ENCODE measurements at regions not wholly inside any gene's neighbourhood (a gene's known extent, or its start where the extent isn't known, plus 50 kb on each side); places are given as distances from the start of the nearest gene placed in this dataset.

DNA sequence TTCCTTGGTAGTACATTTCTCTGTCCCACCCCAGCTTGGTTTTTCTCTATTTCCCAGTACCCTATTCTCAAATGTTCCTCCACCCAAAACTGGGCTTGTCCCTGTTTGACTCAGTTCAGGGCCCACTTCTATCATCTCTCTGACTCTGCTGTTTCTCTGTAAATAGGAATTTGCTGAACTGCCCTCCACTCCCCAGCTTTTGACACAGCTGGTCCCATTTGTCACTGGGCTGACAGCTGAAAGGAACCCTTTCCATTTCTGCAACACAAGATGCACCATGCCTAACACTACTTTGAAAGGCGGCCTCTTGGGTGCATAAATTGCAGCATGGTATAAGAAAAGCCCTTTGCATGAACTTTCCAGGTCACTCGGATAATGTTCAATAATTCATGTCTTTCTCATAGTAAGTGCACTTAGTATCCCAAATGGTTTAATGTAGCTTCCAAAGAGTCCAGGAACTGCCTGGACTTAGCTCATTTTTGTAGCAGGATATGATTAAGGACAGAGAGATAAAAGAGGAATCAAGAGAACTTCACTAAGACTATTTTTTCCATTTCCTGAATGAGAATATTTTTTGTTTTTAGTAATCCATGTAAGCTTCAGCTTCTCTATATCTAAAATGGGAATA, 256.7 kb downstream of the CDH11 start:
- H3K4me3 ChIP-seq (ENCODE audit: low read length), result no peak overlapping the region
- H3K27me3 ChIP-seq (ENCODE audit: control insufficient read depth, insufficient read depth, low read length), result no peaks in the 10 kb centered on the region
- no peaks in the 10 kb centered on the region for H3K4me1 ChIP-seq (ENCODE audit: control insufficient read depth, low read depth, low read length)
- H3K9ac ChIP-seq (ENCODE audit: low read length), result no peak overlapping the region
- H3K36me3 ChIP-seq (ENCODE audit: control insufficient read depth, low read depth, low read length), result no peaks in the 10 kb centered on the region
- H3K9me3 ChIP-seq (ENCODE audit: control insufficient read depth, low read depth, low read length), result no peaks in the 10 kb centered on the region
- H3K27ac ChIP-seq (ENCODE audit: low read length), result no peak overlapping the region

DNA sequence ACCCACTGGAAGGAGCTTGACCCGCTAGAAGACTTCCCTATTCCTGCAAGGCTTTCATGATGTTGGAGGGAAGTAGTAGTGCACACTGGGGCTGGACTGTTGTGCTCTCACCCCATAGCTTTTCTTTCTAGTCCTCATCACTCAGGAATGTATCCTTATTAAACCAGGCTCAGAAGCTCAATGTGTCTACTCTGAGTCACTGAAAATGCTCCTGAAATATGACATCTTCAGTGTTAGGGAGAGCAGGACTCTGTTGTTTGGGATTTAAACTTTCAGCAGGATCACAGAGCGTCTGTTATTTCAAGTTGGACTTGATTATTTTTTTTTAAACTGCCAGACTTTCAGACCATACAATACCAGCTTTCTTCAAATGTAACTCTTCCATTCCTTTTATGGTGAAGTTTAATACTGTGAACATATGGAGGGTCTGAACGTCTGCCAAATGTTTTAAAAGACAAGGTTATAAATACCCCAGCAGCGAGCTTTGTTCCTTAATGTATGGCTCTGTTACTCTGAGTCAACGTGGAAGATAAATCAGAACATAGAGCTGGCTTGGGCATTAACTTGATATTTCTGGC, 257.5 kb downstream of the CDH11 start:
- Histone ChIP-seq H3K4me3 (ENCODE audit: low read length) (no peak overlapping the region), H3K36me3 (ENCODE audit: control insufficient read depth, low read depth, low read length) (no peaks in the 10 kb centered on the region), H3K9ac (ENCODE audit: low read length) (no peak overlapping the region), H3K27me3 (ENCODE audit: control insufficient read depth, insufficient read depth, low read length) (no peaks in the 10 kb centered on the region), H3K9me3 (ENCODE audit: control insufficient read depth, low read depth, low read length) (no peaks in the 10 kb centered on the region), H3K27ac (ENCODE audit: low read length) (no peak overlapping the region), H3K4me1 (ENCODE audit: control insufficient read depth, low read depth, low read length) (no peaks in the 10 kb centered on the region)

DNA sequence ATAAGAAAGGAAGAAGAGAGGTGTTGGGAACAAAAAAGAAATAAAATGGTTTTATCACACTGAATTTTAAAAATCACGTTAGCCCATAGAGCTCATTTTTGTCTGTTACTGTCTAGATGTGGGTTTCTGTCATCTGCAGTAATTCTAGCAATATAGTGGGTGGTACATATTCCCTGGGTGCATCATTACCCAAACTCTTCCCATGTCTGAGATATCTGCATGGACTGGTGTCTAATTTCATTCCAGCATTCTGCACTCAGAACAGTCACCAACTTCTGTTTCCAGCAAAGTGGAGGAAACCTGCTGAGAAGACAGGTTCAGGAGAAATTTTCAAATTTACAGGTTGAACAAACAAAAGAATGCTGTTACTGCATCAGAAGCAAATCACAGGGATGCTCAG, 263.8 kb downstream of the CDH11 start:
- Histone ChIP-seq H3K27ac (ENCODE audit: low read length) (no peak overlapping the region), H3K36me3 (ENCODE audit: control insufficient read depth, low read depth, low read length) (no peaks in the 10 kb centered on the region), H3K4me1 (ENCODE audit: control insufficient read depth, low read depth, low read length) (no peaks in the 10 kb centered on the region), H3K27me3 (ENCODE audit: control insufficient read depth, insufficient read depth, low read length) (no peaks in the 10 kb centered on the region), H3K9ac (ENCODE audit: low read length) (no peak overlapping the region), H3K9me3 (ENCODE audit: control insufficient read depth, low read depth, low read length) (no peaks in the 10 kb centered on the region), H3K4me3 (ENCODE audit: low read length) (no peak overlapping the region)

DNA sequence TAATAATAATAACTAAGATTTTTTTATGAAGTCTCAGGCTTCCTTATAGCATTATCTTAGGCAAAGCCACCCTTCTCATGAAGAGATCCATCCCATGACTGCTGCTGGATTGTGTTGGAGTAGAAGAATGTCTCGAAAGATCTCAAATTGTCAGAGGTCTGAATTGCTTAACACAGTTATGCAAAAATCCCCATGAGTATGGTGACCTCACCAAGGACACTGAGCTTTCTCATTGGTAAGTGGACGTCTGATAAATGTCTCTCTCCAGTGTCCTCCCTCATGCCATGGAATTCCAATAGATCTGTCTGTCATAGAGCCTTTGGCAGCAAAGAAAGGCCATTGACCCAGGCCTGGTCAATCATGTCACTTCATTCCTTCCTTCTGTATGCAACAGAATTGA, 264.5 kb downstream of the CDH11 start:
- H3K27ac ChIP-seq (ENCODE audit: low read length), result no peak overlapping the region
- H3K36me3 ChIP-seq (ENCODE audit: control insufficient read depth, low read depth, low read length), result no peaks in the 10 kb centered on the region
- no peak overlapping the region for H3K4me3 ChIP-seq (ENCODE audit: low read length)
- H3K9ac ChIP-seq (ENCODE audit: low read length), result no peak overlapping the region
- H3K27me3 ChIP-seq (ENCODE audit: control insufficient read depth, insufficient read depth, low read length), result no peaks in the 10 kb centered on the region
- no peaks in the 10 kb centered on the region for H3K9me3 ChIP-seq (ENCODE audit: control insufficient read depth, low read depth, low read length)
- H3K4me1 ChIP-seq (ENCODE audit: control insufficient read depth, low read depth, low read length), result no peaks in the 10 kb centered on the region

DNA sequence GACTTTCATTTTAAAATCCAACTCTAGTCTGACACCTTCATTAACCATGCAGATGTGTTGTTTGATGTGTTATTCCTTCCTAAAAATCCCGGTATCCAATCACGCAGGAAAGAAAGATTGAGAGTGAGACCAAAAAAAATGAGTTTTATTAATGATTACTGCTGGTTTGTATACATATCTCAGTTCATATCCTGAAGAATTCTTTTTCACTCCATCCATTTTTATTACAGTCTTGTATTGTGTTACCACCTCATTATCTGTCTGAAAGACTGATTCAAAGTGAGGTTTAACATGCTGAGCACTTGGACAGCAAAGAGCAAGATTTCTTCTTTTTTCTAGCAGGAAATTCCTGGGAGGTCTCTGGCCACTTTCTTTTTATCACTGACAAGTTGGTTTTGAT, 268.3 kb downstream of the CDH11 start:
- H3K27me3 ChIP-seq (ENCODE audit: control insufficient read depth, insufficient read depth, low read length), result no peaks in the 10 kb centered on the region
- H3K4me1 ChIP-seq (ENCODE audit: control insufficient read depth, low read depth, low read length), result no peaks in the 10 kb centered on the region
- no peaks in the 10 kb centered on the region for H3K9me3 ChIP-seq (ENCODE audit: control insufficient read depth, low read depth, low read length)
- H3K9ac ChIP-seq (ENCODE audit: low read length), result no peak overlapping the region
- H3K4me3 ChIP-seq (ENCODE audit: low read length), result no peak overlapping the region
- no peak overlapping the region for H3K27ac ChIP-seq (ENCODE audit: low read length)
- H3K36me3 ChIP-seq (ENCODE audit: control insufficient read depth, low read depth, low read length), result no peaks in the 10 kb centered on the region

DNA sequence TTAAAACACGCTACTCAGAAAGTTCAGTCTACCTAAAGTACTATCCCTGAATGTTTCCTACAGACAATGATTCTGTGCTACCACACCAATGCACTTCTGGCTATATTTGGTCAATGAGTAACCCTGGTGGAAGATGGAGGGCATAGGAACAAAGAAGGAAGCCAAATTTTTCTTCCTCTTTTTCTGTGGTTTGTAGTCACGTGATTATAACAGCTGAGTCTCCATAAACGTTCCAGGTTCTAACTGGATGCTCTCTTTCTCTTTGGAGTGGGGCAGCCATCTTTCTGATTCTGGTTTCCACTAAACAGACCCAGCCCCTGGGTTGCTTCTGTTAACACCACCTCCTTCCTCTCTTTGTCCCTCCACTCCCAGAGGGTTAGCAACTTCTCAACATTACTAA, 274.9 kb downstream of the CDH11 start:
- Histone ChIP-seq H3K4me1 (ENCODE audit: control insufficient read depth, low read depth, low read length) (no peaks in the 10 kb centered on the region), H3K9me3 (ENCODE audit: control insufficient read depth, low read depth, low read length) (no peaks in the 10 kb centered on the region), H3K4me3 (ENCODE audit: low read length) (no peak overlapping the region), H3K9ac (ENCODE audit: low read length) (no peak overlapping the region), H3K27me3 (ENCODE audit: control insufficient read depth, insufficient read depth, low read length) (no peaks in the 10 kb centered on the region), H3K36me3 (ENCODE audit: control insufficient read depth, low read depth, low read length) (no peaks in the 10 kb centered on the region), H3K27ac (ENCODE audit: low read length) (no peak overlapping the region)

DNA sequence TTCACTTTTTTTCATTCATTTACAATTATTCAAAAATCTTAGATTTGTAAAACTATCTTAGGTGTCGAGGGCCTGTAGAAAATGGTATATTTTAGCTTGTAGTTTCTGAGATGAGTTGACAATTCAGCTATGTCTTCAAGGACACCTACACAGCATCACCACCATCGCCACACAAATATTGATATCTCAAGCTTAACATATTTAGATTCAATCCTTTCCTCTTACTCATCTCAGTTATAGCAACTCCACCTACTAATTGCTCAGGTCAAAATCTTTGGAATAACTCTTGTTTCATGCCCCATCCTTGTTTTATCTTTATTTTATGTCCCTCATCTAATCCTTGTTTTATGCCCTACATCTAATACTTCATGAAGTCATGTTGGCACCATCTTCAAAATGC, 276.8 kb downstream of the CDH11 start:
- H3K9ac ChIP-seq (ENCODE audit: low read length), result no peak overlapping the region
- no peak overlapping the region for H3K4me3 ChIP-seq (ENCODE audit: low read length)
- no peaks in the 10 kb centered on the region for H3K9me3 ChIP-seq (ENCODE audit: control insufficient read depth, low read depth, low read length)
- H3K27ac ChIP-seq (ENCODE audit: low read length), result no peak overlapping the region
- no peaks in the 10 kb centered on the region for H3K27me3 ChIP-seq (ENCODE audit: control insufficient read depth, insufficient read depth, low read length)
- H3K36me3 ChIP-seq (ENCODE audit: control insufficient read depth, low read depth, low read length), result no peaks in the 10 kb centered on the region
- H3K4me1 ChIP-seq (ENCODE audit: control insufficient read depth, low read depth, low read length), result no peaks in the 10 kb centered on the region

DNA sequence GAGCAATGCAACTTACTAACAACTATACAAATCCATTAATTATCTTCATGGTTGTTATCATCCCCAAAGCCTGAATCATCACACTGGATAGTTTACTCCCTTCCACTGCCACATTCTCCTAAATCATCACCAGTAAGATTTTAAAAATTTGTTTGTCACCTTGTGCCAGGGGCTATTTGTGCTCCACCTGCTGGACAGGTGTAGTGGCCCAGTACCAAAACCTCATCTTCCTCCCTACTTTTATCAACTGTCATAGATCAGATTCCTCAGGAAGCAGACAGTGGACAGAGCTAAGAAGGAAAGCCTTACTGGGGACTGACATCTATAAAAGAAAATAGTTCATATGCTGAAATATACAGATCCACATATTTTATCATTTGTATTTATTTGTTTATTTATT, 280.4 kb downstream of the CDH11 start:
- no peaks in the 10 kb centered on the region for H3K36me3 ChIP-seq (ENCODE audit: control insufficient read depth, low read depth, low read length)
- H3K4me3 ChIP-seq (ENCODE audit: low read length), result no peak overlapping the region
- H3K27ac ChIP-seq (ENCODE audit: low read length), result no peak overlapping the region
- H3K4me1 ChIP-seq (ENCODE audit: control insufficient read depth, low read depth, low read length), result no peaks in the 10 kb centered on the region
- H3K9me3 ChIP-seq (ENCODE audit: control insufficient read depth, low read depth, low read length), result no peaks in the 10 kb centered on the region
- no peaks in the 10 kb centered on the region for H3K27me3 ChIP-seq (ENCODE audit: control insufficient read depth, insufficient read depth, low read length)
- H3K9ac ChIP-seq (ENCODE audit: low read length), result no peak overlapping the region

DNA sequence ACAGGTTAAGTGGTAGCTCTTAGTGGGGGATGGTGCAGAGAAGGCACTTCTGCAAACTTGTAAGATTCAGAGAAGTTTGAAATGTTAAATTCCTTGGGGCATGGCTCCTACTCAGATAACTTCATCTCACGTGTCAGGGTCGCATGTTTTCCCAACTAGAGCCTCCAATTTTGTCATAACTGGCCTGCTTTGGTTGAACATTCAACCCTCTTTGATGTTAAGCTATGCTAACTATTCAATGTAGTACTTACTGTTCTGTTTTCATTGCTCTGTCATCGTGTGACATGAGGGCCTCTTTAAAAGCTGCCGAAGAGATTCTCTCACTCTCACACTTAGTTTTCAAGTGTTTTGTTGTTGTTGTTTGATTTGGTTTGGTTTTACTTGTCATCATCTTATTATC, 280.8 kb downstream of the CDH11 start:
- Histone ChIP-seq H3K9me3 (ENCODE audit: control insufficient read depth, low read depth, low read length) (no peaks in the 10 kb centered on the region), H3K4me1 (ENCODE audit: control insufficient read depth, low read depth, low read length) (no peaks in the 10 kb centered on the region), H3K4me3 (ENCODE audit: low read length) (no peak overlapping the region), H3K27ac (ENCODE audit: low read length) (no peak overlapping the region), H3K9ac (ENCODE audit: low read length) (no peak overlapping the region), H3K27me3 (ENCODE audit: control insufficient read depth, insufficient read depth, low read length) (no peaks in the 10 kb centered on the region), H3K36me3 (ENCODE audit: control insufficient read depth, low read depth, low read length) (no peaks in the 10 kb centered on the region)

DNA sequence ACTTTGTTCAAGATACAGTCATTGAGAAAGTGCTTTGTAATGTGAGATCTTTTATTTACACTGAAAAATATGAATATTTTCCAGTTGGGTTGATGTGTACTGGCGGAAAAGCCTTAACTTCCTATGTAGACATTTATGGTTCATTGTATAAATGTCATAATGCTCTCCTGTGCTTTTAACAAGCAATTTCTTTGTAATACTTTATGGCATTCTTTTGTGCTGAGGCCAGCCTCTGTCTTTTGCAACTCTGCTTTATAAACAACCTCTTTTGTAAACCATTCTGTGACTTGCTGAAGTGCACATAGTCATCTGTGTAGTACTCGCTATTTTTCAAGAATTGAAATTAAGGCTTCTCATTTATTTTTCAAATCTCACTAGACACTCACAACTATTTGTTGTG, 291.2 kb downstream of the CDH11 start:
- Histone ChIP-seq H3K27ac (ENCODE audit: low read length) (no peak overlapping the region), H3K36me3 (ENCODE audit: control insufficient read depth, low read depth, low read length) (no peaks in the 10 kb centered on the region), H3K9ac (ENCODE audit: low read length) (no peak overlapping the region), H3K4me3 (ENCODE audit: low read length) (no peak overlapping the region), H3K27me3 (ENCODE audit: control insufficient read depth, insufficient read depth, low read length) (no peaks in the 10 kb centered on the region), H3K4me1 (ENCODE audit: control insufficient read depth, low read depth, low read length) (no peaks in the 10 kb centered on the region), H3K9me3 (ENCODE audit: control insufficient read depth, low read depth, low read length) (peaks cover 13% of the 10 kb centered on the region)

DNA sequence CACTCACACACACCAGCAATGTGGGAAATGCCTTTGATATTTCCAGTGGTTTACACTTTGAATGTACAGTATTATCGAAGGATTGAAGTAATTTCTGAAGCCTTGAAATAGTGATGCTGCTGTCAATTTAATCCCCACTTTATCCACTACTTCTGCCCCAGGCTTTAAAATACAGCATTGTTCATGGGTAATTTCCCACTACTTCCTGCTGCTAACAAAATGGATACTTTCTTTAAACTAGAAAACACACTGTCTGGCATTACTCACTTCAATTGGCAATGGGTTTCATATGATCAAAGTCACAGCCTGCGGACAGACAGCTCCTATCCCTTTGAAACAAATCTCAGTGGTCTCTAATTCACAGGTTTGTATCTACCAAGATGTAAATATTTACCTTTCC, 292.2 kb downstream of the CDH11 start:
- no peak overlapping the region for H3K9ac ChIP-seq (ENCODE audit: low read length)
- no peak overlapping the region for H3K27ac ChIP-seq (ENCODE audit: low read length)
- H3K27me3 ChIP-seq (ENCODE audit: control insufficient read depth, insufficient read depth, low read length), result no peaks in the 10 kb centered on the region
- H3K36me3 ChIP-seq (ENCODE audit: control insufficient read depth, low read depth, low read length), result no peaks in the 10 kb centered on the region
- H3K9me3 ChIP-seq (ENCODE audit: control insufficient read depth, low read depth, low read length), result peaks cover 13% of the 10 kb centered on the region
- H3K4me1 ChIP-seq (ENCODE audit: control insufficient read depth, low read depth, low read length), result no peaks in the 10 kb centered on the region
- no peak overlapping the region for H3K4me3 ChIP-seq (ENCODE audit: low read length)

DNA sequence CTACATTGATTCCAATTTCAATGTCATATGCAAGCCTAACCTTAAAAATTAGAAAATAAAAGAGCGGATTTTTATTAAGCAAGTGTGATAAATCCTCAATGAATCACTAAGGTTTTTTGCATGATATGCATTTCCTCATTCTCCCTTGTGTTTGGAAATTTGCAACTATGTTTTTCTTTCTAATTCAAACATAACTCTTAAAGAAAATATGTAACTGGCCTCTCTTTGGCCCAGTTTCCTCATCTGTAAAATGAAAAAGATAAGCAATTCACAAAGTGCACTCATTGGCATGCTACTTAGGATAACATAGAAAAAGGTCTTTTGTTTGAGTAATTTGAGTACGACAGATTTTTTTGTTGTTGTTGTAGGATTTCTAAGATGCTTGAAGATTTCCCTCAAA, 295.5 kb downstream of the CDH11 start:
- no peak overlapping the region for H3K9ac ChIP-seq (ENCODE audit: low read length)

More for the DNA sequence above, 295.5 kb downstream of the CDH11 start:
- Histone ChIP-seq H3K9me3 (ENCODE audit: control insufficient read depth, low read depth, low read length) (no peaks in the 10 kb centered on the region), H3K36me3 (ENCODE audit: control insufficient read depth, low read depth, low read length) (no peaks in the 10 kb centered on the region), H3K27ac (ENCODE audit: low read length) (no peak overlapping the region), H3K27me3 (ENCODE audit: control insufficient read depth, insufficient read depth, low read length) (no peaks in the 10 kb centered on the region), H3K4me3 (ENCODE audit: low read length) (no peak overlapping the region), H3K4me1 (ENCODE audit: control insufficient read depth, low read depth, low read length) (no peaks in the 10 kb centered on the region)
